Activated T-helper 2 cell treated with anti-CD3 and anti-CD28 coated beads, Interferon-gamma antibody, Interleukin-2, Interleukin-4, amounts not matched to agents 10 μg/mL and 5 μg/mL and 100 μg/mL, durations not matched to agents 14 hours and 24 hours and 36 hours (primary cell): ENCODE measurements at regions not wholly inside any gene's neighbourhood (a gene's known extent, or its start where the extent isn't known, plus 50 kb on each side); places are given as distances from the start of the nearest gene placed in this dataset.

Experiments used
- DNase-seq: peaks from one replicate; pipeline ENCODE4 v3.0.0; 2021; ENCODE audit warnings: low spot score
- H3K27ac Mint-ChIP-seq: one replicate; pipeline ENCODE4 v1.8.0; 2021; ENCODE audit warnings: mixed read lengths
- H3K27me3 Mint-ChIP-seq: one replicate; pipeline ENCODE4 v1.8.0; 2021; ENCODE audit warnings: low read depth, mixed read lengths
- H3K36me3 Mint-ChIP-seq: one replicate; pipeline ENCODE4 v1.8.0; 2021; ENCODE audit warnings: low read depth, mixed read lengths
- H3K4me1 Mint-ChIP-seq: one replicate; pipeline ENCODE4 v1.8.0; 2021; ENCODE audit warnings: low read depth, mixed read lengths
- H3K4me3 Mint-ChIP-seq: one replicate; pipeline ENCODE4 v1.8.0; 2021; ENCODE audit warnings: low read depth, mild to moderate bottlenecking, moderate library complexity, mixed read lengths
- H3K9me3 Mint-ChIP-seq: one replicate; pipeline ENCODE4 v1.8.0; 2021; ENCODE audit warnings: mixed read lengths
- intact Hi-C: fragments of 100-400 bp; cut with micrococcal nuclease; formaldehyde crosslinking; loops from one replicate; pipeline ENCODE4 v1.15.1; 2023

- DNase-seq, result no peak
- Mint-ChIP-seq H3K27ac (no peak overlapping the region), H3K27me3 (no peaks in the 10 kb centered on the region), H3K4me3 (no peak overlapping the region), H3K4me1 (no peaks in the 10 kb centered on the region), H3K36me3 (no peaks in the 10 kb centered on the region), H3K9me3 (no peaks in the 10 kb centered on the region)
- intact Hi-C loops, result no loop called here
Measured at GRCh38 chr4:138728566-138728965, 287.0 kb upstream of the NOCT start.

GRCh38 chr4:138727731-138728130 is 287.9 kb upstream of the NOCT start:
- DNase-seq, result no peak
- Mint-ChIP-seq H3K36me3 (no peaks in the 10 kb centered on the region), H3K27ac (no peak overlapping the region), H3K4me3 (no peak overlapping the region), H3K27me3 (no peaks in the 10 kb centered on the region), H3K4me1 (no peaks in the 10 kb centered on the region), H3K9me3 (no peaks in the 10 kb centered on the region)
- intact Hi-C loops, result no loop called here

- no peak overlapping the region for H3K27ac Mint-ChIP-seq
- no peak overlapping the region for H3K4me3 Mint-ChIP-seq
- no peak for DNase-seq
- no peaks in the 10 kb centered on the region for H3K4me1 Mint-ChIP-seq
- H3K36me3 Mint-ChIP-seq, result no peaks in the 10 kb centered on the region
- H3K9me3 Mint-ChIP-seq, result no peaks in the 10 kb centered on the region
- intact Hi-C loops, result no loop called here
- no peaks in the 10 kb centered on the region for H3K27me3 Mint-ChIP-seq
Measured at GRCh38 chr4:138724530-138724929, 291.1 kb upstream of the NOCT start.

GRCh38 chr4:138716559-138717335 is 298.8 kb upstream of the NOCT start:
- H3K4me3 Mint-ChIP-seq, result no peak overlapping the region
- no peaks in the 10 kb centered on the region for H3K36me3 Mint-ChIP-seq
- no peaks in the 10 kb centered on the region for H3K27me3 Mint-ChIP-seq
- no peaks in the 10 kb centered on the region for H3K4me1 Mint-ChIP-seq
- no peaks in the 10 kb centered on the region for H3K9me3 Mint-ChIP-seq
- H3K27ac Mint-ChIP-seq, result no peak overlapping the region
- no peak for DNase-seq
- intact Hi-C loops, result no loop called here

GRCh38 chr4:138710297-138710696 is 305.3 kb upstream of the NOCT start:
- Mint-ChIP-seq H3K9me3 (no peaks in the 10 kb centered on the region), H3K4me1 (no peaks in the 10 kb centered on the region), H3K4me3 (no peak overlapping the region), H3K36me3 (no peaks in the 10 kb centered on the region), H3K27ac (no peak overlapping the region), H3K27me3 (no peaks in the 10 kb centered on the region)
- no peak for DNase-seq
- intact Hi-C loops, result no loop called here

GRCh38 chr4:138709859-138710258 is 305.7 kb upstream of the NOCT start:
- DNase-seq, result no peak
- H3K36me3 Mint-ChIP-seq, result no peaks in the 10 kb centered on the region
- no peak overlapping the region for H3K4me3 Mint-ChIP-seq
- no peaks in the 10 kb centered on the region for H3K27me3 Mint-ChIP-seq
- intact Hi-C loops, result no loop called here
- no peaks in the 10 kb centered on the region for H3K4me1 Mint-ChIP-seq
- no peak overlapping the region for H3K27ac Mint-ChIP-seq
- H3K9me3 Mint-ChIP-seq, result no peaks in the 10 kb centered on the region

GRCh38 chr4:138707746-138708677 is 307.6 kb upstream of the NOCT start:
- no peaks in the 10 kb centered on the region for H3K36me3 Mint-ChIP-seq
- H3K27ac Mint-ChIP-seq, result no peak overlapping the region
- DNase-seq, result no peak
- H3K27me3 Mint-ChIP-seq, result no peaks in the 10 kb centered on the region
- H3K4me1 Mint-ChIP-seq, result no peaks in the 10 kb centered on the region
- no peak overlapping the region for H3K4me3 Mint-ChIP-seq
- intact Hi-C loops, result no loop called here
- no peaks in the 10 kb centered on the region for H3K9me3 Mint-ChIP-seq

GRCh38 chr4:138706201-138706600 is 309.4 kb upstream of the NOCT start:
- H3K27me3 Mint-ChIP-seq, result no peaks in the 10 kb centered on the region
- no peaks in the 10 kb centered on the region for H3K4me1 Mint-ChIP-seq

GRCh38 chr4:138702190-138702824 is 313.3 kb upstream of the NOCT start:
- Mint-ChIP-seq H3K4me1 (no peaks in the 10 kb centered on the region), H3K27me3 (no peaks in the 10 kb centered on the region), H3K27ac (no peak overlapping the region), H3K4me3 (no peak overlapping the region), H3K36me3 (no peaks in the 10 kb centered on the region), H3K9me3 (no peaks in the 10 kb centered on the region)
- intact Hi-C loops, result no loop called here
- DNase-seq, result no peak

More at GRCh38 chr4:138706201-138706600, 309.4 kb upstream of the NOCT start:
- no peak overlapping the region for H3K4me3 Mint-ChIP-seq
- intact Hi-C loops, result no loop called here
- H3K27ac Mint-ChIP-seq, result no peak overlapping the region
- DNase-seq, result no peak
- no peaks in the 10 kb centered on the region for H3K36me3 Mint-ChIP-seq
- H3K9me3 Mint-ChIP-seq, result no peaks in the 10 kb centered on the region

GRCh38 chr4:138698641-138699040 is 316.9 kb upstream of the NOCT start:
- no peak for DNase-seq
- Mint-ChIP-seq H3K27ac (no peak overlapping the region), H3K4me3 (no peak overlapping the region), H3K9me3 (no peaks in the 10 kb centered on the region), H3K36me3 (no peaks in the 10 kb centered on the region), H3K4me1 (no peaks in the 10 kb centered on the region), H3K27me3 (no peaks in the 10 kb centered on the region)
- intact Hi-C loops, result no loop called here

- Mint-ChIP-seq H3K36me3 (no peaks in the 10 kb centered on the region), H3K9me3 (no peaks in the 10 kb centered on the region), H3K4me3 (no peak overlapping the region), H3K4me1 (no peaks in the 10 kb centered on the region), H3K27ac (no peak overlapping the region), H3K27me3 (no peaks in the 10 kb centered on the region)
- no peak for DNase-seq
- intact Hi-C loops, result no loop called here
Measured at GRCh38 chr4:138697851-138698250, 317.7 kb upstream of the NOCT start.

- H3K9me3 Mint-ChIP-seq, result no peaks in the 10 kb centered on the region
- H3K4me1 Mint-ChIP-seq, result no peaks in the 10 kb centered on the region
- H3K4me3 Mint-ChIP-seq, result no peak overlapping the region
- no peaks in the 10 kb centered on the region for H3K27me3 Mint-ChIP-seq
- intact Hi-C loops, result no loop called here
- H3K36me3 Mint-ChIP-seq, result no peaks in the 10 kb centered on the region
- no peak for DNase-seq
- H3K27ac Mint-ChIP-seq, result no peak overlapping the region
Measured at GRCh38 chr4:138696771-138697170, 318.8 kb upstream of the NOCT start.

- intact Hi-C loops, result no loop called here
Measured at GRCh38 chr4:138696058-138696457, 319.5 kb upstream of the NOCT start.

More at GRCh38 chr4:138696058-138696457, 319.5 kb upstream of the NOCT start:
- Mint-ChIP-seq H3K36me3 (no peaks in the 10 kb centered on the region), H3K4me1 (no peaks in the 10 kb centered on the region), H3K27ac (no peak overlapping the region), H3K4me3 (no peak overlapping the region), H3K9me3 (no peaks in the 10 kb centered on the region), H3K27me3 (no peaks in the 10 kb centered on the region)
- no peak for DNase-seq
